Transverse colon (tissue), 4 donors: ENCODE measurements at regions not wholly inside any gene's neighbourhood (a gene's known extent, or its start where the extent isn't known, plus 50 kb on each side); places are given as distances from the start of the nearest gene placed in this dataset.

ENCODE experiments used
- DNase-seq: peaks from one replicate; pipeline ENCODE4 v3.0.0-alpha.2; 2019
- H3K27ac ChIP-seq, 4 donors: fragments of 200-600 bp; sonication (generic); 2 replicates each; pipeline ENCODE4 v1.5.1; 2016 to 2018; ENCODE audit warnings: inconsistent platforms in 4 of 4
- H3K27me3 ChIP-seq: fragments of 200-600 bp; sonication (generic); 2 replicates; pipeline ENCODE4 v1.5.1; 2017; ENCODE audit warnings: inconsistent platforms
- H3K36me3 ChIP-seq, 4 donors: fragments of 200-600 bp; sonication (generic); 2 replicates each; pipeline ENCODE4 v1.5.1; 2017 to 2019; ENCODE audit warnings: inconsistent platforms in 4 of 4
- H3K4me1 ChIP-seq, 4 donors: fragments of 200-600 bp; sonication (generic); 2 replicates each; pipeline ENCODE4 v1.5.1; 2017 to 2020; ENCODE audit warnings: inconsistent platforms in 4 of 4
- H3K4me3 ChIP-seq, 4 donors: fragments of 200-600 bp; sonication (generic); 1 replicate in 1 of 4; 2 replicates in 3 of 4; pipeline versions ENCODE4 v1.5.1 to v1.6.1; 2017 to 2019; ENCODE audit warnings: inconsistent platforms in 4 of 4
- H3K9me3 ChIP-seq, 2 donors: fragments of 200-600 bp; sonication (generic); 2 replicates each; pipeline ENCODE4 v1.5.1; 2017 to 2019; ENCODE audit warnings: inconsistent platforms in 2 of 2
- CTCF ChIP-seq, 5 experiments: fragments of 200-600 bp in 3 of 5; fragments of 450-650 bp in 2 of 5; sonication (generic) in 3 of 5; IDR thresholded peaks; 1 replicate in 2 of 5; 2 replicates in 3 of 5; pipeline ENCODE4 v1.5.1; 2016 to 2017; ENCODE audit warnings: antibody characterized with exemption in 5 of 5, inconsistent platforms in 3 of 5, mild to moderate bottlenecking in 2 of 5, moderate library complexity in 1 of 5
- EP300 ChIP-seq: sonication (generic); formaldehyde crosslinking; IDR thresholded peaks from one replicate; pipeline ENCODE4 v1.6.1; 2017; ENCODE audit warnings: antibody characterized with exemption, low read depth
- POLR2A ChIP-seq: fragments of 450-650 bp; IDR thresholded peaks from one replicate; pipeline ENCODE4 v1.6.1; 2016; ENCODE audit warnings: antibody characterized with exemption, mild to moderate bottlenecking, moderate library complexity
- POLR2AphosphoS5 ChIP-seq, 3 donors: sonication (generic); formaldehyde crosslinking; IDR thresholded peaks; one replicate each; pipeline ENCODE4 v1.6.1; 2016; ENCODE audit warnings: antibody characterized with exemption in 3 of 3
- WGBS, 2 donors: methylation state at CpG; one replicate each; pipeline ENCODE4 v1.1.5; 2018; ENCODE audit warnings: low coverage in 1 of 2; 5-methylcytosine and 5-hydroxymethylcytosine counted together
- in situ Hi-C, 4 donors: fragments of 200-750 bp; cut with MboI; loops; one replicate each; pipeline versions ENCODE4 v1.15.0 to v1.15.1; 2017; ENCODE audit warnings: low sequenced_read_pairs in 3 of 4, low pct_ligation_motif_present in 1 of 4, low pct_unique_long_range_greater_than_20kb in 1 of 4
- intact Hi-C: fragments of 100-400 bp; cut with DNase I; formaldehyde crosslinking; loops from one replicate; pipeline ENCODE4 v1.15.1; 2023; ENCODE audit warnings: low total_unique reads

GRCh38 chr15:47431501-47431900 lies 285.8 kb upstream of the SEMA6D start:
- TF ChIP-seq CTCF (IDR thresholded peaks at IDR 0.05) (no peak), EP300 (no peak), POLR2AphosphoS5 (IDR thresholded peaks at IDR 0.05) (no peak), POLR2A (no peak)
- 81 to 85% methylated on average over 2 to 3 of the region's 3 CpGs for WGBS, 2 donors
- no peak overlapping the region for H3K27ac ChIP-seq
- no peaks in the 10 kb centered on the region for H3K36me3 ChIP-seq
- H3K4me3 ChIP-seq: no peak overlapping the region
- no peaks in the 10 kb centered on the region for H3K4me1 ChIP-seq
- DNase-seq: no peak
- no peaks in the 10 kb centered on the region for H3K27me3 ChIP-seq
- intact Hi-C loops (no loop called here), in situ Hi-C loops (loop anchor here in 1 of 4 donors (25.0 kb wide), 1 partner anchor 94 kb away; no protein-coding TSS in a partner anchor)
- no peaks in the 10 kb centered on the region for H3K9me3 ChIP-seq

- Histone ChIP-seq H3K4me1 (no peaks in the 10 kb centered on the region), H3K36me3 (no peaks in the 10 kb centered on the region), H3K27ac (no peak overlapping the region), H3K4me3 (no peak overlapping the region), H3K9me3 (no peaks in the 10 kb centered on the region), H3K27me3 (no peaks in the 10 kb centered on the region)
- no peak for DNase-seq
- in situ Hi-C loops: loop anchor here in 1 of 4 donors (25.0 kb wide), 1 partner anchor 96 kb away; no protein-coding TSS in a partner anchor
- intact Hi-C loops: no loop called here
- TF ChIP-seq EP300 (no peak), POLR2AphosphoS5 (IDR thresholded peaks at IDR 0.05) (no peak), POLR2A (no peak), CTCF (IDR thresholded peaks at IDR 0.05) (no peak)
These were observed 284.5 kb upstream of the SEMA6D start for GRCh38 chr15:47432826-47433225.

- in situ Hi-C loops: loop anchor here in 1 of 4 donors (25.0 kb wide), 1 partner anchor 97 kb away; no protein-coding TSS in a partner anchor
- DNase-seq: no peak
These were observed 282.7 kb upstream of the SEMA6D start for GRCh38 chr15:47434596-47434995.

GRCh38 chr15:47437491-47437890 lies 279.8 kb upstream of the SEMA6D start:
- TF ChIP-seq POLR2A (no peak), CTCF (IDR thresholded peaks at IDR 0.05) (no peak), POLR2AphosphoS5 (IDR thresholded peaks at IDR 0.05) (no peak), EP300 (no peak)
- Histone ChIP-seq H3K9me3 (no peaks in the 10 kb centered on the region), H3K27me3 (no peaks in the 10 kb centered on the region), H3K27ac (no peak overlapping the region), H3K4me1 (peaks cover 0 to 7% (median 0%) of the 10 kb centered on the region in 4 donors), H3K4me3 (no peak overlapping the region), H3K36me3 (no peaks in the 10 kb centered on the region)
- intact Hi-C loops (no loop called here), in situ Hi-C loops (loop anchor here in 1 of 4 donors (25.0 kb wide), 1 partner anchor 100 kb away; no protein-coding TSS in a partner anchor)
- no peak for DNase-seq

More at GRCh38 chr15:47434596-47434995, 282.7 kb upstream of the SEMA6D start:
- Histone ChIP-seq H3K36me3 (no peaks in the 10 kb centered on the region), H3K4me3 (no peak overlapping the region), H3K27ac (no peak overlapping the region), H3K9me3 (no peaks in the 10 kb centered on the region), H3K27me3 (no peaks in the 10 kb centered on the region), H3K4me1 (peaks cover 0 to 4% (median 0%) of the 10 kb centered on the region in 4 donors)
- WGBS, 2 donors: 81 to 89% methylated on average over 2 of the region's 2 CpGs
- intact Hi-C loops: no loop called here
- TF ChIP-seq POLR2A (no peak), CTCF (IDR thresholded peaks at IDR 0.05) (no peak), POLR2AphosphoS5 (IDR thresholded peaks at IDR 0.05) (no peak), EP300 (no peak)
